HG03558 (cell line): ENCODE measurements at regions not wholly inside any gene's neighbourhood (a gene's known extent, or its start where the extent isn't known, plus 50 kb on each side); places are given as distances from the start of the nearest gene placed in this dataset.
A peak's percentile ranks its signal among the peaks of the same experiment; 100 is the strongest.

ENCODE experiments used
- ATAC-seq: cut with Tn5 transposase; IDR thresholded peaks from one replicate; pipeline ENCODE4 v1.9.1; 2021; ENCODE audit warnings: moderate number of reproducible peaks; ENCODE audit not compliant: unreplicated experiment; ENCODE audit errors: extremely low read depth

GRCh38 chr15:94177112-94177511, 54.2 kb upstream of the MCTP2 start:
- no peak for ATAC-seq

DNA sequence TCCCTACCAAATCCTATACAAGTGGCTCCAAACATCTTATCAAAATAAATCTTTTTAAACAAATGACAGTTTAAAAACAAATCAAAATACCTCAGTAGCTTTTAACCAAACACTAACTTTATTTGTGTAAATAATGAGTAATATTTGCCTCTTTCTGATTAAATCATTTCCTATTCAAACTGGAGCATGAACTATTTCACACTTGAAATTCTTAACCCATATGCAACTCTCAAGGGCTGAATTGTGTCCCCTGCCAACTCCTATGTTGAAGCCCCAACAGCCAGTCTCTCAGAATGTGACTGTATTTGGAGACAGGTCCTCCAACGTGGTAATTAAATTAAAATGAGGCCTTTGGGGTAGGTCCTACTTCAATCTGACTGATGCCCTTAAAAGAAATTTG, 55.9 kb upstream of the MCTP2 start:
- no peak for ATAC-seq

DNA sequence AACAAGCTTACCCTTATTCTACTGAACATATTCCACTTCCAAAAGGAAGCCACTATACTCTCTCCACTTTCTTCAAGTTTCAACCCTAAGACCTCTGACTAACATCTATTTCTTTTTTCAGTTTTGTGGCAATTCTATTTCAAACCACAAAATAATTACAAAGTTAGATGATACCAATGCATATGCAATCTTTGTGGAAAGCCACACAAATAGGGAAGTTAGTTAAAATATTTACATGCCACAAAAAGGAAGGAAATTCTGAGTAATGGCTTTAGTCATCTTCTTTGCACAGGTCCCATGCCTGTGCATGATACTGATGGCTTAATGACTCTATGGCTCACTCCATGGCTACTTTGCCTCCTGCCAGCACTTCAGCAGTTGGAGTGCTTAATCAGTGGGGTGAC, 57.0 kb upstream of the MCTP2 start:
- peak; percentile 93 for ATAC-seq

DNA sequence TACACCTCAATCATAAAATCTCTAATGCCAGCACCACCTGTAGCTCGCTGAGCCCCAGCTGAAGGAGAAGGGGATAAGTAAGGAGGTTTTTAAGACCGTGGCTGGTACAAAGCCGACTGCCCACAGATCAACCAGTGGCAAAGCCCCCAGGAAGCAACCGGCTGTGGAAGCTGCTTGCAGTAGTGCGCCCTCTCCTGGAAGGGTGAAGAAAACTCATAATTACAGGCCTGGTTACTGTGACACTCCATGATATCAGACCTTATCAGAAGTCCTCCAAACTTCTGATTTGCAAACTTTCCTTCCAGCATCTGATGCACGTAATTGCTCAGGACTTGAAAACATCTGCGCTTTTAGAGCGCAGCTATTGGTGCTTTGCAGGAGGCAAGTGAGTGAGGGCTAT, 63.1 kb upstream of the MCTP2 start:
- no peak for ATAC-seq

GRCh38 chr15:94164971-94165370, 66.4 kb upstream of the MCTP2 start:
- no peak for ATAC-seq

- no peak for ATAC-seq
These were observed 67.1 kb upstream of the MCTP2 start for GRCh38 chr15:94164202-94164807.

GRCh38 chr15:94162939-94163338, 68.4 kb upstream of the MCTP2 start:
- no peak for ATAC-seq

GRCh38 chr15:94154255-94154654, 77.1 kb upstream of the MCTP2 start:
- no peak for ATAC-seq

DNA sequence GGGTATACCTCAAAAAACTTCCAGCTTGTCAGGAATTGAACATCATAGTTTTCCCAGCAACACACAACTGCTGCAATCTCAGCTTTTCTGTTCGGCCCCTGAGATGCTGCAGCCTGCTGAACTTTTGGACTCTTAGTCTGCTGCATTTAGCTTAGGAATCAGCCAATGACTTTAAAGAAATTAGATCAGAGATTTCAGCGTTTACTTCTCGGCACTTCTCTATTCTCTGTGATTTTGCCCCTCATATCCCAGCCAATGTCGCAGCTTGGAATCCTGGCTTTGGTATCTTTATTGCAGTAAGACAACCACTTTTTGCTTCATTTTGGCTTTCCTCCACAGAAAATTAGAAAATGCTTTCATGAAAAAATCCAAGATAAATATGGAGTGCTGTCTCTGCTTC, 86.3 kb upstream of the MCTP2 start:
- ATAC-seq, result no peak

DNA sequence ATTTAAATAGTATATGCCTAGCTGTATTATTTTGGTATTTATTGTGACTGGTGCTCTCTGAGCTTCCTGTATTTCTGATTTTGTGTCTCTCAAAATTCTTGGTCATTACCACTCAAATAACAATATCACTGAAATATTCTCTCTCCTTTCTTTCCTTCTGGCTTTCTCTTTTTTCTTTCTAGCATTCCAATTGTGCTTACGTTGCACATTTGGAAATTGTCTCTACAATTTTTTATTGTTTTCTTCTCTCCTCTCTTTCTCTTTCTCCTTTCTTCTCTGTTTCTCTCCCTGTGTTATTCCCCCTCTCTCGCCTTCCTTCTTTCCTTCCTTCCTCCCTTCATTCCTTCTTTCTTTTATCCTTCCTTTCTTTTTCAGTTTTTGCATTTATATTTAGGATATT, 89.6 kb upstream of the MCTP2 start:
- no peak for ATAC-seq

- no peak for ATAC-seq
These were observed 95.7 kb upstream of the MCTP2 start for GRCh38 chr15:94135486-94136147.

DNA sequence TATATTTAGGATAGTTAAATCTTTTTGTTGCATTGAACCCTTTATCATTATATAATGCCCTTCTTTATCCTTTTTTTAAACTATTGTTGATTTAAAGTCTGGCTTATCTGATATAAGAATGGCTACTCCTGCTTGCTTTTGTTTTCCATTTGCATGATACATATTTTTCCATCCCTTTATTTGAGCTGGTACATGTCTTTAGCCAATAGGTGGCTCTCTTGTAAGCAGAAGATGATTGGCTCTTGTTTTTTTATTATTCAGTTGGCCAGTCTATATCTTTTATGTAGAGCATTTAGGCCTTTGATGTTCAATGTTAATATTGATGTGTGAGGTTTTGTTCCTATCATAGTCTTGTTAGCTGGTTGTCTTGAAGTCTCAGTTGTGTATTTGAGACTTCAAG, 99.5 kb upstream of the MCTP2 start:
- no peak for ATAC-seq

DNA sequence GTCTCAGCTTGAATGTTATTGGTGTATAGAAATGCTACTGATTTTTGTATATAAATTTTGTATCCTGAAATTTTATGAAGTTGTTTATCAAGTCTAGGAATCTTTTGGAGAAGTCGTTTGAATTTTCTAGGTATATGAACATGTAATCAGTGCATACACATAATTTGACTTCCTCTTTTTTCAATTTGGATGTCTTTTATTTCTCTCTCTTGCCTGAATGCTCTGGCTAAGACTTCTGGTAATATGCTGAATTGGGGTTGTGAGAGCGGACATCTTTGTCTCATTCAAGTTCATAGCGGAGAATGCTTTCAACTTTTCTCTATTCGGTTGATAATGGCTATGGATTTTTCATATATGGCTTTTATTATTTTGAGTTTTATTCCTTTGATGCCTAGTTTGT, 100.9 kb upstream of the MCTP2 start:
- no peak for ATAC-seq

- ATAC-seq, result no peak
These were observed 104.4 kb upstream of the MCTP2 start for GRCh38 chr15:94127006-94127405.

GRCh38 chr15:94125698-94126097, 105.7 kb upstream of the MCTP2 start:
- ATAC-seq, result no peak

- no peak for ATAC-seq
These were observed 106.2 kb upstream of the MCTP2 start for GRCh38 chr15:94125156-94125555.

- no peak for ATAC-seq
These were observed 108.8 kb upstream of the MCTP2 start for GRCh38 chr15:94122516-94122915.

DNA sequence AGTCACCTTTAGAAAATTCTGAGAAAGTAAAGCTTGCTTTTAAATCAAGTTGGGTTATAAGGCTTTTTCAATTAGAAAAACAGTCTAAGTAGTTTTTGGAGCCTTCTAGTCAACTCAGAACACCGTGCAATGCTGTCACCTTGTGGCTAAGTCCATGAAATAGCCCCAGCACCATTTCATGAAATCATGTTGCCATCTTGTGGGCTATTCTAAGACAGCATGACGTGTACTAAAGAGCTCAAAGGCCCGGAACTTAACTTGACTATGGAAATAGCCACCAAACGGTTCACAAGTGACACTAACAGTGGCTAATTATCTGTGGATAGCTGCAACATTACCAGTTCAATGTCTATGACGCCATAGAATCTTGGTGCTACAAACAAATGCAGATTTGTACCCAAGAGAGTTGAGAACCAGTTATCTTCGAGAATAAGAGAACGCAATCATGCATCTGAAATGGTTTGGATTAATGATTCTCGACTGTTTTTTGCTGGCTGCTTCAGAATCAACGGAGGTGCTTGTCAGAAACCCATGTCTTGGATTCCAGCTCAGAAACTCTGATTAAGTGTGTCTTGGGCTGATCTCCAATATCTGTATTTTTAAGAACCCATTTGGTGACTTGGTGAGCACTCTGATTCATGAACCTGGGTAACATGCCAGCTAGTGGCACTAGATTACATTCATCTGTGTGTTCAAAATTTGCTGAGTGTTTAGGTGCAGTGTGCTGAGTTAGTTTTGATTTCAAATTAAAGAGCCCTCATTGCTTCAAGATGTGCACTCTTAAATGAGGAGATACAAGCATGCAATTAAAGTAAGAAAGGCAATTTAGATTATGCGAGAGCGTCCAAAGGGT, 111.2 kb upstream of the MCTP2 start:
- ATAC-seq, result peak; percentile 93

GRCh38 chr15:94119298-94119811, 112.0 kb upstream of the MCTP2 start:
- ATAC-seq, result no peak

DNA sequence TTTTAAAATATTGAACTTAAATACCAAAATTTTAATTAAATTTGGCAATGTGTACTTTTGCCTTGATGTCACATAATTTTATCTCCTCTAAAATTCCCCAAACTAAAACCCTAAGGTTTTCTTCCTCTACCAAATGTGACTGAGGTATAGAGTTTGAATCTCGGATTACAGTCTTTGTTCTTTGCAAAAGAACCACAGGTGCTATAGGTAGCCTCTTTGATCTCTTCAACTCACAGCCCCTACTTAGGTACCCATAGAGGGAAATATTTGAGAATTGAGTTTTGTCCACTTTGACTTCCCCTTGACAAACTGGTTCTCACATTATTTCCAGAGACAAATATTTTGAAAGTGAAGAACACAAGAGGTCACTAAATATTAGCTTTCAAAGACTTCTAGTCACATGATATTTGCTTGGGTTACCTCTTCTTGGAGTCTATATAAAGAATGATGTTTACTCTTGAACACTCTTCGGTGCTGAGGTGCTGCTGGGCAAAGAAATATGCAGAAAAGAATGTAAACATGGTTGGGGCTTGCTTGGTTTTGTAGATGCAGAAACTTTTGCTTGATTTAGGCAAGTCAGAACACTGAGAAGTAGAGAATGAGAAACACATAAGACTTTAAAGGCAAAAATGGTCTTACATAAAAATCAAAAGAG, 120.8 kb upstream of the MCTP2 start:
- no peak for ATAC-seq

- ATAC-seq, result no peak
These were observed 123.7 kb upstream of the MCTP2 start for GRCh38 chr15:94107652-94108051.
